ENCODE measurements at regions not wholly inside any gene's neighbourhood (a gene's known extent, or its start where the extent isn't known, plus 50 kb on each side); places are given as distances from the start of the nearest gene placed in this dataset.

- Histone ChIP-seq H3K27ac (ENCODE audit: low read length) (no peak overlapping the region), H2AFZ (ENCODE audit: low read depth, low read length) (no peak overlapping the region), H3K79me2 (ENCODE audit: insufficient read depth, low read length) (no peaks in the 10 kb centered on the region), H3K4me2 (ENCODE audit: insufficient read depth, low read length) (no peak overlapping the region), H3K27me3 (ENCODE audit: insufficient read depth, low read length, poor library complexity) (no peaks in the 10 kb centered on the region), H3K9me3 (ENCODE audit: insufficient read depth, low read length, severe bottlenecking) (no peaks in the 10 kb centered on the region), H3K4me3 (ENCODE audit: low read depth in 1 of 2, low read length in 2 of 2) (no peak overlapping the region), H3K9ac (ENCODE audit: low read depth, low read length) (no peak overlapping the region), H3K36me3 (ENCODE audit: insufficient read depth, low read length) (no peaks in the 10 kb centered on the region), H4K20me1 (ENCODE audit: insufficient read depth, low read length) (no peaks in the 10 kb centered on the region), H3K4me1 (ENCODE audit: insufficient read depth, low read length) (no peaks in the 10 kb centered on the region)
- TF ChIP-seq EZH2 (IDR thresholded peaks at IDR 0.05; ENCODE audit: borderline replicate concordance, low read depth, low read length, severe bottlenecking) (no peak), CTCF (IDR thresholded peaks at IDR 0.05; ENCODE audit: borderline replicate concordance, extremely low read depth, low read length, poor library complexity, severe bottlenecking) (no peak)
- ATAC-seq (ENCODE audit: insufficient read depth, low read depth) (no peak), DNase-seq (no peak)
These were observed 921.1 kb downstream of the SOCS6 start for GRCh38 chr18:71209944-71210343.

- DNase-seq (no peak), ATAC-seq (ENCODE audit: insufficient read depth, low read depth) (no peak)
- Histone ChIP-seq H3K4me2 (ENCODE audit: insufficient read depth, low read length) (no peak overlapping the region), H3K27ac (ENCODE audit: low read length) (no peak overlapping the region), H3K27me3 (ENCODE audit: insufficient read depth, low read length, poor library complexity) (no peaks in the 10 kb centered on the region), H2AFZ (ENCODE audit: low read depth, low read length) (no peak overlapping the region), H4K20me1 (ENCODE audit: insufficient read depth, low read length) (no peaks in the 10 kb centered on the region), H3K9ac (ENCODE audit: low read depth, low read length) (no peak overlapping the region), H3K9me3 (ENCODE audit: insufficient read depth, low read length, severe bottlenecking) (no peaks in the 10 kb centered on the region), H3K4me1 (ENCODE audit: insufficient read depth, low read length) (no peaks in the 10 kb centered on the region), H3K36me3 (ENCODE audit: insufficient read depth, low read length) (no peaks in the 10 kb centered on the region), H3K79me2 (ENCODE audit: insufficient read depth, low read length) (no peaks in the 10 kb centered on the region), H3K4me3 (ENCODE audit: low read depth in 1 of 2, low read length in 2 of 2) (no peak overlapping the region)
- TF ChIP-seq EZH2 (IDR thresholded peaks at IDR 0.05; ENCODE audit: borderline replicate concordance, low read depth, low read length, severe bottlenecking) (no peak), CTCF (IDR thresholded peaks at IDR 0.05; ENCODE audit: borderline replicate concordance, extremely low read depth, low read length, poor library complexity, severe bottlenecking) (no peak)
These were observed 905.6 kb downstream of the SOCS6 start for GRCh38 chr18:71194438-71194837.

GRCh38 chr18:71189581-71189980 lies 900.7 kb downstream of the SOCS6 start:
- no peaks in the 10 kb centered on the region for H3K79me2 ChIP-seq (ENCODE audit: insufficient read depth, low read length)
- no peak for TF ChIP-seq EZH2 (IDR thresholded peaks at IDR 0.05; ENCODE audit: borderline replicate concordance, low read depth, low read length, severe bottlenecking)
- no peak for DNase-seq

GRCh38 chr18:71168557-71169145 lies 879.8 kb downstream of the SOCS6 start:
- H3K9me3 ChIP-seq (ENCODE audit: insufficient read depth, low read length, severe bottlenecking) = no peaks in the 10 kb centered on the region
- no peak overlapping the region for H3K4me3 ChIP-seq (ENCODE audit: low read depth in 1 of 2, low read length in 2 of 2)
- no peak overlapping the region for H2AFZ ChIP-seq (ENCODE audit: low read depth, low read length)
- no peaks in the 10 kb centered on the region for H3K79me2 ChIP-seq (ENCODE audit: insufficient read depth, low read length)
- no peak overlapping the region for H3K4me2 ChIP-seq (ENCODE audit: insufficient read depth, low read length)
- TF ChIP-seq CTCF (IDR thresholded peaks at IDR 0.05; ENCODE audit: borderline replicate concordance, extremely low read depth, low read length, poor library complexity, severe bottlenecking) (no peak), EZH2 (IDR thresholded peaks at IDR 0.05; ENCODE audit: borderline replicate concordance, low read depth, low read length, severe bottlenecking) (no peak)
- H3K9ac ChIP-seq (ENCODE audit: low read depth, low read length) = no peak overlapping the region
- no peaks in the 10 kb centered on the region for H3K4me1 ChIP-seq (ENCODE audit: insufficient read depth, low read length)
- ATAC-seq (ENCODE audit: insufficient read depth, low read depth) (no peak), DNase-seq (no peak)
- H3K27me3 ChIP-seq (ENCODE audit: insufficient read depth, low read length, poor library complexity) = no peaks in the 10 kb centered on the region
- no peaks in the 10 kb centered on the region for H3K36me3 ChIP-seq (ENCODE audit: insufficient read depth, low read length)
- no peaks in the 10 kb centered on the region for H4K20me1 ChIP-seq (ENCODE audit: insufficient read depth, low read length)
- no peak overlapping the region for H3K27ac ChIP-seq (ENCODE audit: low read length)

More at GRCh38 chr18:71189581-71189980, 900.7 kb downstream of the SOCS6 start:
- H3K27ac ChIP-seq (ENCODE audit: low read length) = no peak overlapping the region
- no peaks in the 10 kb centered on the region for H4K20me1 ChIP-seq (ENCODE audit: insufficient read depth, low read length)
- H3K27me3 ChIP-seq (ENCODE audit: insufficient read depth, low read length, poor library complexity) = no peaks in the 10 kb centered on the region
- no peak overlapping the region for H3K4me3 ChIP-seq (ENCODE audit: low read depth in 1 of 2, low read length in 2 of 2)
- H2AFZ ChIP-seq (ENCODE audit: low read depth, low read length) = no peak overlapping the region
- H3K4me2 ChIP-seq (ENCODE audit: insufficient read depth, low read length) = no peak overlapping the region
- H3K9ac ChIP-seq (ENCODE audit: low read depth, low read length) = no peak overlapping the region
- no peaks in the 10 kb centered on the region for H3K36me3 ChIP-seq (ENCODE audit: insufficient read depth, low read length)
- H3K4me1 ChIP-seq (ENCODE audit: insufficient read depth, low read length) = no peaks in the 10 kb centered on the region
- no peak for ATAC-seq (ENCODE audit: insufficient read depth, low read depth)
- H3K9me3 ChIP-seq (ENCODE audit: insufficient read depth, low read length, severe bottlenecking) = no peaks in the 10 kb centered on the region
